Stimulated activated CD4-positive, alpha-beta T cell treated with anti-CD3 and anti-CD28 coated beads, Interleukin-12 subunit alpha, Interleukin-12 subunit beta, amount 100 ng/mL, for 24 hours (primary cell): ENCODE measurements at regions not wholly inside any gene's neighbourhood (a gene's known extent, or its start where the extent isn't known, plus 50 kb on each side); places are given as distances from the start of the nearest gene placed in this dataset.

Experiments
- DNase-seq, 2 experiments: peaks; one replicate each; pipeline ENCODE4 v3.0.0-alpha.2; 2020; ENCODE audit warnings: low read depth in 2 of 2

DNA sequence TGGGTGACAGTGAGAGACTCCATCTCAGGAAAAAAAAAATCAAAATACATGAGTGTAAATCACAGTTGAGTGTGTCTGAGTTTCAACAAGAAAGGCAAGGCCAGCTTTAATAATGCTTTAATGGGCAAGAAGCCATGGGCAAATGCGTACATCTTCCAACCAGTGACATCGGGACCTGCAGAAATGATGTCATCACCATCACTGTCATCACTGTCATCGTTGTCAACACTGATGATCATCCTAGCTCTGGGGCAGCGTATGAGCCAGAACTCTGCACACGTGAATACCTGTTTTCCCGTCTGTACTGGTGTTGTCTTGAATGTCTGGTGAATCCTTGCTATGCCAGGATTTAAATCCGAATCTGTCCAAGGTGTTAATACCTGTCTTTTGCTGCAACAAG lies 712.5 kb downstream of the BRD1 start:
- no peak for DNase-seq

DNA sequence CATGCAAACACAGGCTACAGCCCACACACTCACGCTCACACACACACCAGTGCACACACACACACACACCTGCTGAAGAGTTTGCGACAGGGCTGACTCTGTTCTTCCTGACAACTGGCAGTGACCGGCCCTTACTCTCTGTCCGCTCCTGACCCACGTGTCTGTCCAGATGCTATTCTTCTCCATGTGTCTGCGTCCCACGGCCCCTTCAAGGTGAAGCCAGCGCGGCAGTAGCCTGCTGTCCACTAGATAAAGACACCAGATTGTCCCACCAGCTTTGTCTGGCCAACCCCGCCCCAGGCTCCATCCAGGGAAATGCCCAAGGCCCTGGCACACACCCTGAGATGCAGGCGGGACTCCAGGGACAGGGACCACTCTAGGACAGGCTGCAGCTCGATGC lies 713.9 kb downstream of the BRD1 start:
- no peak for DNase-seq

DNA sequence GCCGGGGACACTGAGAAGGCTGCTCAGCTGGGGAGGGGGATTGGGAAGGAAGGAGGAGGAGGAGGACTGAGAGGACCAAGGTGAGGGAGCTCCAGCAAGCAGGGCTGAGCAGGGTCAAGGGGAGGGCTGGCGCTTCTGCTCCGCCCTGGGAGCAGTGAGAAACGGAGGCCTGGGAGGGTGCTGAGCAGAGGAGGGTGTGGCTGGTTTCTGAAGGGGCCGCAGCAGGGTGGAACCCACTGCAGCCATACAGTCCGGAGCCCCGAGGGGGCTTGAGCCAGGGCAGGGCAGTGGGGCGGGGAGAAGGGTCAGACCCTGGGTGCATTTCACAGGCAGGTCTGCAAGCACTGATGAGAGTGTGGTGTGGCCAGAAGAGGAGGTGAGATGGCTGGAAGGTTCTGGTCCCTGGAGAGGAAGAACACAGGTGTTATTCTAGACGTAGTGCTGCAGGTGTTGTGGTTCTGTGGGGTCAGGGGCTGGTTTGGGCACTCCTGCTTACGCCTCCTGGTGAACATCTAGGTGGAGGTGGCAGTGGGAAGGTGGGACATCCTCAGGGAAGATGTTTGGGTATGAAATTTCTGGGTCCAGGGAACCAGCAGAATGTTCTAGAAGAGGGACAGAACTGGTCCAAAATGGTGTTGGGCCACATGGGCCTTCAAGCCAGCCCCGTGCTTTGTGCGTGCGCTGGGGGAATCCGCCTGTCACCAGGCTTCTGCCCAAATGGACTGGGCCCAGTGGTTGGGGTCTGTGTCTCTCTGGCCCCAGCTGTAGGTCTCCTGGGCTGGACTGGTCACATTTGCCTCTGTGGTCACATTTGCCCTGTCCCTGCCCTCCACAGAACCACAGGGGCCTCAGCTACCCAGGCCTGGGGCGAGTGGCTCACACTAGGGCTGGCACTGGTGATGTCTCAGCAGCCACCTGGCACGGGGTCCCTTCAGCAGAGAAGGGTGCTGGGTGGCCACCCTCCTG lies 714.7 kb downstream of the BRD1 start:
- DNase-seq: no peak

DNA sequence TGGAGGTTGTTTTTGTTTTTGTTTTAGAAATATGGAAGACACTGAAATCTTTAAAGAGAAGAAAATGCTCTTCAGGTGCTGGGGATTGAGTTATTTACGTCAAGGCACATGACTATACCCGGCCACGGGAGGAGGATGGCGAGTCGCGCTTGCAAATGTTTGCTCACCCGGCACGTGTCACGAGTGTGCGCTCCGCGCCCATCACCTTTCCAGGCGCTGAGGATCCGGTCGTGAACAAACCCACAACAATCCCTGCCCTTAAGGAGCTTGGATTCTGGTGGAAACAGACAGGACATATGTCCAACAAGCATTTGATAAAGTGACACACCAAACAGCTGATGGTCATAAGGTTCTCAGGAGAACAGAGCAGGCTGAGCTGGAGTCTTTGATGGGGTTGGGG lies 715.5 kb downstream of the BRD1 start:
- DNase-seq: no peak

DNA sequence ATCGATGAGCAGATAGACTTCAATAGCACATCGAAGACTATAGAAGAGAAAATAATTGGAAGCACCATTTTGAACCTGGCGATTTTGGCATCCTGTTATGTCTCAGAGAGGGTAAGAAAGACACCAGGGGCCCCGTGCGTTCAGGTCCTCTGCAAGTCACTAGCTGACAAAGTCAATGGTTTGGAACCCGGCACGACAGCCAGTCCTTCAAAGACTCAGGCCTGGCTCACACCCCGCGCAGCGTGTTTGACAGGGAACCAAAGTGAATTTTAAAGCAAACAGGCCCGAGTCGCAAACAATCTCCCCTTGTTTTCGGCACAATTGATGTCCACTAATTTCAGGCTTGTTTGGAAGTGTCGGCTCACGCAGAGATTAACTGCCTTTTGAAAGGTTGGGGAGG lies 716.6 kb downstream of the BRD1 start:
- DNase-seq: no peak

DNA sequence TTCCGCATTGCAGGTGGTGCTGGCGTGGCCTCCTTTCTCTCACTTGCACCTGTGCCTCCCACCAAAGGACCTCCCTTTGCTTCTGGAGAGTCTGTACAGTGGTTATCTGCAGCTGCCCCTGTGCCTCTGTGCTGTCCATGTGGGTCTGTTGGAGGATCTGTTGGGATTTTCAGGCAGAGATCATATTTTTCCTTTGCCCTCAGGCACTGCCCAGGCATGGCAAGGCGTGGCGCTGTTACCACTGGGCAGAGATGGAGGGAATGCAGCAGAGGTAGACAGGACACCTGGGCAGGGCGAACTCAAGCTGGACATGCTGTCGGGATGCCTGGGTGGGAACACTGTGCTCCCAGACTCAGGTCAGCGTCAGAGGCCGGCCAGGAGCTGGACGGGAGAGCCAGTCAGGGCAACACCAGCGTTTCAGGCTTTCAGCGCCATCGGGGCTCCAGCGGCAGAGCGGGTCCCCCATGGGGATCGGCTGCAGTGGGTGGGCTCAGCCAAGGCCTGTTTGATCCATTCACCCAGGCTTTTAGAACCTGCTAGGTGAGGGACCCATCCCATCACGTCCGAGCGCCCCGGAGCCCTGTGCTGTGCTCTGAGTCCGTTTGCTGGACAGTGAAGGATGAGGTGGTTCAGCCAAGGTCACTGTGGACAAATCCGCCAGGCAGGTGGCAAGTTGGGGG lies 718.9 kb downstream of the BRD1 start:
- no peak for DNase-seq

DNA sequence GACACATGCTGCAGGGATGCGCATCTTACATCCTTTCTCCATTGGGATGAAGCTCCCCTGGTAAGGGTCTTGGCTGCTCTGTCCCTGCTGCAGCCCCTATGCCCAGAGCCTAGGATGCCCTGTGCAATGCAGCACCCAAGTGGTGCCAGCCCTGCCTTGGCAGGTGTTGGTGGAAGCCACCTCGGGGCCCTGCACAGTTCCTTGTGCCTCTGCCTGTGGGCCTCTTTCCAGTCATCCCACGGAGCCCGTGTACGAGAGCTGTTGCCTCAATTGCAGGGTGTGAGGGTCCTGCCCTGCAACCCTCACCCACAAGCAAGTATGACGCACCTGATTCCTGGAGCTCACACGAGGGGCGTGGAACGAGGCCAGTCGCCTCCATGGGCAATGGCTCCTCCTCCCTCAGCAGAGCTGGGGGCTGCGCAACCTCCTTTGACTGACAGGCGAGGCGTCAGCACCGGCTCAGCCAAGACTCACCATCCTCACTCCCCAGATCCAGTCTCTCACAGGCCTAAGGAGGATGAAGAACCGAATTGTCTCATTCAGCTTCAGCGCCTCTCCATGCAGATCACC lies 719.6 kb downstream of the BRD1 start:
- DNase-seq: no peak

DNA sequence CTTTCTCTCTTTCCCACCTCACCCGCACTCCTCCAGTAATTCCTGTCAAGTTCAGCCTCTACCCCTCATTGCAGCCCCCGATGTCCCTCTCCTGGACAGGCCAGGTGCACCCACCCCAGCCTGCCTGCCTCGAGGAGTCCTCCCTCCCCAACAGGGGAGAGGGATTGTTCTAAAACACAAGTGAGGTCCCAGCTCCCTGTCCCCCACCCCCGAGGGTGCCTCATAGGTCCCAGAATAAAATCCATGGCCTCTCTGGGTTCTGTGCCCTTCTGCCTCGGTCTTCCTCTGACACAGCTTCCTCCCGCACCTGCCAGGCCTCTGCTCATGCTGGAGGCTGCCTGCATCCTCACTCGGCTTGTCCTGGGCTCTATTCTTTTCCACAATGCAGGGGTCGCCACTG lies 720.1 kb downstream of the BRD1 start:
- DNase-seq: no peak

DNA sequence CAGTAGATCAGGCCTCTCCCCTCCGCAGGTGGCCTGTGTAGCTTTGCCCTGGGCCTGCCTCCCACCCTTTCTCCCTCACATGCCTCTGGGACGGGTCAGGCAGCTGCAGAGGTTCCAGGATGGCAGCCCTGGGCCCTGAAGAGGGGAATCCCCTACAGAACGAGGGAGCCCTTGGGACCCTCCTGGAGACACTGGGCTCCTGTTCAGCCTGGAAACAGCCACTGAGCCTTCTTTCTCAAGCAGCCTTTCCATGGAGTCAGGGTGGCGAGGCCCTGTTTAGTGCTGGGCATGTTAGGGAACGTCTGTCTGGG lies 720.9 kb downstream of the BRD1 start:
- no peak for DNase-seq

DNA sequence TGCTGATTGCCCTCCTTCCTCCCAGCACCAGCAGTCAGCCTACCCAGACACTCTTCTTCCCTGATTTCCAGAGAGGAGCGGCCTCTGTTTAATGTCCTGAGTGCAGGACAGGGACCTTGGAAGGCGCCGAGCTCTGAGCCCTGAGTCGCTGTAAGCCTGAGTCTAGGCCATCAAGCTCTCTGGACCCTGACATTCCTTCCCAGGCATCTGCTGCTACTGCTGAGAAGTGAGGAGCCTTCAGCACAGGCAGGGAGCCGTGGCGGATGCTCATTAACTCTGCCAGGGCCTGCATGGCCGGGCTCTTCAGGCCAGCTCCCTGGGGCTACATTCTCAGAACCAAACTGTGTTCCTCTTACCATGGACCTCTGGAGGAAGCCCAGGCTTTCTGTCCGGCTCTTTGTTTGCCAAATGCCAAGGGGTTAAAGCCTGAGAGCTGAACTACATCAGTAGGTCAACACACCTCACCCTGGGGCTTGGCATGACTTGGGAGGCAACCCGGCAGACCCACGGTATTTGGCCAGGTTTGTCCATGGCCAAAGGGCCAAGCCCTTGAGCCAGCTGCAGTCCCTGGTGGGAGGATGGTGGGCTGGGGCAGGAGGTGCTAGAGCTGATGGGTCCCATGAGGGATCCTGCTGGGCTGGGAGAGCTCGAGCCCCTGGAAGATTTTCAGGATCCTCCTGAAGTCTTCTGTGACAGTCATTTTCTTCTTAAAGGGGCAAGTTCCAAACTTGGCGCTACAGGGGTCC lies 721.4 kb downstream of the BRD1 start:
- no peak for DNase-seq

DNA sequence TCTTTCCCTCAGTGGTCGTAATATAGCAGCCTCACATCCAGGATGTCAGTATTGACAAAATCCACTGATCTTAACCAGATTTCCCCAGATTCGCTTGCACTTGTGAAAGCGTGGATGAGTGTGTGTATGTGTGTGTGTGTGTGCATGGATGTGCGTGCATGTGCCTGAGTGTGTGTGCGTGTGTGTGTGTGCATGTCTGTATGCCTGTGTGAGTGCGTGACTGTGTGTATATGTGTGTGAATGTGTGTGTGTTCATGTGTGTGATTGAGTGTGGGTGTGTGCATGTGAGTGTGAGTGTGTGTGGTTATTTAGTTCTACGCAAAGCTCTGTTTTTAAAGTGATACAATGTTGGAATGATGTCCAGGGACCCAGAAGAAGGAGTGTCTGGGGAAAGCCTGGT lies 723.2 kb downstream of the BRD1 start:
- DNase-seq: no peak

DNA sequence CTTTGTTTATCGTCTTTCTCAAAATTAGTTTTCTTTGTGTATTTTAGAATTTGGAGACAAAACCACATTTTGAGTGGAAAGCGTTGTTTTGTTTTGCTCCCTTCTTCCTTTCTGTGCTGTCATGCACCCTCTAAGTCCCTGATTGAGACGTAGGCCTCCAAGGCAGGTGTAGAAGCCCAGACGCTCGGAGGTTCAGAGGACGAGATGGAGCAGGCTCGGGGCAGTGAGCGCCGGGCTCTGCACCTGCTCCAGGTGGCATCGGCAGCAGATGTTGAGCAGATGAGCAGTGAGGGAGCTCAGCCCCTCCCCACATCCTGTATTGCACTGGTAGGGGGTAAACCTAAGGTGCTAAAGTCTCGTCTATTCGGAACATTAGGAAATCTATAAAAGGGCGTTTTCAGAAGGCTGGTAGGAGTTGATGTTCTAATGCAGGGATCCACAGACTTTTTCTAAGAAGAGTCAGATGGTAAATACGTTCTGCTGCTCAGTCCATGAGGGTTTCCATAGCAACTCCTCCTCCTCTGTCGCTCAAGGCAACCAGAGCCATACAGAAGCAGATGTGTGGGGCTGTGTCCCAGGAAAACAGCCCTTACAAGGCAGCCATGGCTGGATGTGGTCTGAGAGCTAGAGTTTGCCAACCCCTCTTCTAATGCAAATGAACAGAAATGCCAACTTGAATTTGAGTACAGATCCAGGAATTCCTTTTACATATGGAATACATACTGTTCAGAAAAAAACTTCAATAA lies 724.2 kb downstream of the BRD1 start:
- no peak for DNase-seq

DNA sequence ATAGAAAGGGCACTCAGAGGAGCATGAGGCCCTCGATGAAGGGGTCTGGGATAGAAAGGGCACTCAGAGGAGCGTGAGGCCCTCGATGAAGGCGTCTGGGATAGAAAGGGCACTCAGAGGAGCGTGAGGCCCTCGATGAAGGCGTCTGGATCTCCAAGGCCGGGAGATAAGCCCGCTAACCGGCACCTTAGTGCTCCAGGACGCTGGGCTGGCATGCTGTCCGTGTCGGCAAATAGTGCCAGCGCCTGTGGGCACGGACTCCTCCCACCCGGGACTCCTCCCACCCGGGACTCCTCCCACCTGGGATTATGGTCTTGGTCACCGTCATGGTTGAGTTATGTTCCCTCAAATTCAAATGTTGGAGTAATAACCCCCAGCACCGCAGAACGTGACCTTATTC lies 725.3 kb downstream of the BRD1 start:
- DNase-seq: no peak

DNA sequence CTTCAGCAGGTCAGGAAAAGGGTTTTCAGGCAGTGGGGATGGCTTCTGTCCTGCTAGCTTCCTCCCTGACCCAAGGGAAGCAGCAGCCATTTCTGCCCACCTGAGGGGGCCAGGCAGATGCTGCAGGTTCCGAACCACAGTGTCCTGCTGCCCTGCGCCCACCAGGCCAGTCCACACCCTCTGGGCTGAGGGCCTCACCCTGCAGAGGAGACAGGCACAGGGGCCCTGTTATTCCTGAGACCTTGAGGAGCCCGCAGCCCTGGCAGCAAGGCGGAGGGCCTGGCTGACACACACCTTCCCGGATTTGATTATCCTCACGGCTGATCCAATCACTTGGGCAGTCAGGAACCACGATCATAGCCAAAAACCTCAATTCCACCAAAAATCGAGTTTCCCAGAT lies 725.8 kb downstream of the BRD1 start:
- no peak for DNase-seq

DNA sequence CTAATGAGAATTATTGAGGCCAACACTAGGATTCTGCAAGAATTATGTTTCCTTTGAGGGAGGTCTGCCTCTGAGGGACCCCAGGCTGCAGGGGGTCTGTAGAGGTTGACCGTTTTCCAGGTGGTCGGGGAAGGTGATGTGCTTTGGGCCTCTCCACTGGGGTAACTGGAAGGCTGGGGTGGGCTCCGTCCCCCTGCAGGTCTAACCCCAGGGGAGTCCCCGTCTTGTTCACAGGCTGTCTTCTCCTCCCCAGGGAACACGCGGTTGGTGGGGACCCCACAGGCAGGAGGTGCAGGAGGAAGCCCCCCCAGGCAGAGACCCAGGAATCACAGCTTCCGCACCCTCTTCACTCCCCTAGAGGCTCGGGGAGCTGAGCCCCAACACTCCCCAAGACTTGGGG lies 726.4 kb downstream of the BRD1 start:
- no peak for DNase-seq

DNA sequence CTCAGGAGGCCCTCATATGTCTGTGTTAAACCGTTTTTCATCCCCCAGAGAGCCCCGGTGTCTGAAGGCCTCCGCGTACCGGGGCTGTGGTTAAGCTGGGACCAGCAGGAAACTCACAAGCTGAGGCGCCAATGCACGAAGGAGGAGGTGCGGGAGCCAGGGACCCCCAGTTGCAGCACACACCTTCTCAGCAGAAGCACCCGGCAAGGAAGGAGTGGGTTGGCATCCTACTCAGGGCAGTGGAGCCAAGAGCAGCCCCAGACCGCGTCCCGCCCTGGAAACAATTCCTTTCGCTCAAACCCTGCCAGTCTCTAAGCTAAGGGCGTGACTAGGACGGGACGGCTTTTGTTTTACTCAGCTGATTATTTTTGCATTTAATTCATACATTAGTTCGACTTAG lies 726.9 kb downstream of the BRD1 start:
- no peak for DNase-seq

DNA sequence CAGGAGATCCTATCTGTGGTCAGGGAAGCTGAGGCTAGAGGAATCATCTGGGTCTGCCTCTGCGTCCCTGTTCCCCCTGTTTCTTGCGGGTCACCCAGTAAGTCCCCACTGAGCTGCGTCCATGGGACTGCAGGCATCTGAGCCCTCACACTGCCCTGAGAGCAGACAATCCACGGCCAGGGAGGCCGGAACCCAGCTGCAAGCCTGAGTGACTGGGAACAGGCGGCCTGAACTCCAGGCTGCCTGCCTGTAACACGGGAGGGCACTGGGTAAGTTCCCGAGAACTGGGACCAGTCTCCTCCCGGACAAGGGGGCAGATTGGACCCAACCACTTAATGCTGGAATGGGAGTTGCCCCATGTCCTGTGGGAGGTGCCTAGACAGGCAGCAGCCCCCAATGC lies 727.4 kb downstream of the BRD1 start:
- DNase-seq: no peak

DNA sequence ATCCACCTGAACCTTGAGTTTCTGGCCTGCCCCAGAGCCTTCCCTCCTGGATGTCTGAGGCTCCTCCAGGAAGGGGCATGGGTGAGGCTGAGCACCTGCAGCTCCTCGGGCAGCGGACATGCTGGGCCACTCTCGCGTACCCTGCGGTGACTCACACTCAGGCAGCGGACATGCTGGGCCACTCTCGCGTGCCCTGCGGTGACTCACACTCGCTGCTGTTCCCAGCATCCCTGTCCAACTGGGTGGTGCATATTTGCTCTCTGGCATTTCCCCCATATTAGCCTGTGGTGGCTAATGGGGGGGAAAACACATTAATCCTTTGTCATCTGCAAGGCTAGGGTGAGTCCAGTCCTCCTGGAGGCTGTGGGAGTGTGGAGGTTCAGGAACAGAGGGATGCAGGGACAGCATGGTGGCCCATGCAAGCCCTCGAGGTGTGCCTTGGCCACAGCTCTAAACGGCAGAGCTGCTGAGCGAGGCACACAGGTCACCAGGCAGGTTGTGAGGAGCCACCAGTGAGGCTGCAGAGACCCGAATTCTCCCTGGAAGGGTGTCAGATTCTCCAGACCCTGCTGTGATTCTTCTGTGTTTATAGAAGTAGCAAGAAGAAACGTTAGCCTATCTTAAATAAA lies 728.1 kb downstream of the BRD1 start:
- no peak for DNase-seq

DNA sequence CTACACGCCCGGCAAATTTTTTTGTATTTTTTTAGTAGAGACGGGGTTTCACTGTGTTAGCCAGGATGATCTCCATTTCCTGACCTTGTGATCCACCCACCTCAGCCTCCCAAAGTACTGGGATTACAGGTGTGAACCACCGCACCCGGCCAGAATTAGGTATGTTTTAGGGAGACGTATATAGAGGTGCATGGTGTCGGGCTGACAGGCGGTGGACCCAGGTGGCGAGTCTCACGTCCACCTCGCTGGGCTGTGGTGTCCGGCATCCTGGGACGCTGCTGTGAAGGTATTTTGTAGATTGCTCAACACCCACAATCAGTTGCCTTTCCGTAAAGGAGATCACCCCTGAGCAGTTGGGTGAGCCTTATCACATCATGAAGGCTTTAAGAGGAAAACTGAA lies 728.6 kb downstream of the BRD1 start:
- DNase-seq: no peak

DNA sequence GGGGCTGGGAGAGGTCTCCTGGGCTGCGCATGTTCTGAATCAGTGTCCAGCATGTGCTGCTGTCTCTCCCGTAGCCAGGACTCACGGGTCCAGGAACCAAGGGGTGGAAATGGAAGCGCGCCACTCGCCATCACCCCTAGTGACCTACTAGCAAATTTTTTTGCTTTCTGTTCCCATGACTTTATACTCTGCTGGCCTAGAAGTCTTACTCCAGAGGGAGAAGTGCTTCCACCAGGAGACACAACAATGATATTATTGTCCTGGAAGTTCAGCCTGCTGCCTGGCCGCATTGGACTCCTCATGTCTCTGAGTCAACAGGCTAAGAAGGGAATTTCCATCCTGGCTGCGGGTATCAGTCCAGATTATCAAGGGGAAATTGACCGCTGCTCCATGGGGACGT lies 729.7 kb downstream of the BRD1 start:
- no peak for DNase-seq
